HG02642 (cell line): ENCODE measurements at regions not wholly inside any gene's neighbourhood (a gene's known extent, or its start where the extent isn't known, plus 50 kb on each side); places are given as distances from the start of the nearest gene placed in this dataset.
"Not testable (repeated sequence)": the region's sequence is repeated elsewhere in the genome, so short reads cannot be mapped to it uniquely, and the experiment has no call there.

Experiments
- ATAC-seq: cut with Tn5 transposase; IDR thresholded peaks from one replicate; pipeline ENCODE4 v1.9.1; 2021; ENCODE audit warnings: mild to moderate bottlenecking; ENCODE audit not compliant: unreplicated experiment, poor library complexity

GRCh38 chr1:60634106-60634505, 448.3 kb upstream of the NFIA start:
- no peak for ATAC-seq

GRCh38 chr1:60622486-60622885, 459.9 kb upstream of the NFIA start:
- no peak for ATAC-seq

GRCh38 chr1:60621368-60621851, 461.0 kb upstream of the NFIA start:
- no peak for ATAC-seq

- ATAC-seq, result no peak
Measured at GRCh38 chr1:60620087-60620486, 462.3 kb upstream of the NFIA start.

GRCh38 chr1:60619581-60619980, 462.8 kb upstream of the NFIA start:
- ATAC-seq, result no peak

GRCh38 chr1:60615666-60616065, 466.7 kb upstream of the NFIA start:
- no peak for ATAC-seq

GRCh38 chr1:60612790-60613189, 469.6 kb upstream of the NFIA start:
- no peak for ATAC-seq

GRCh38 chr1:60606921-60607320, 475.4 kb upstream of the NFIA start:
- not testable (repeated sequence) for ATAC-seq

- ATAC-seq, result no peak
Measured at GRCh38 chr1:60600532-60600931, 481.8 kb upstream of the NFIA start.

- ATAC-seq, result no peak
Measured at GRCh38 chr1:60599574-60599973, 482.8 kb upstream of the NFIA start.

GRCh38 chr1:60598041-60598910, 484.1 kb upstream of the NFIA start:
- ATAC-seq, result no peak

GRCh38 chr1:60596791-60597750, 485.3 kb upstream of the NFIA start:
- no peak for ATAC-seq

- ATAC-seq, result no peak
Measured at GRCh38 chr1:60591583-60591982, 490.8 kb upstream of the NFIA start.

- no peak for ATAC-seq
Measured at GRCh38 chr1:60589916-60590315, 492.4 kb upstream of the NFIA start.

- no peak for ATAC-seq
Measured at GRCh38 chr1:60589046-60589748, 493.2 kb upstream of the NFIA start.

- ATAC-seq, result no peak
Measured at GRCh38 chr1:60584371-60584770, 498.0 kb upstream of the NFIA start.

GRCh38 chr1:60583696-60584095, 498.7 kb upstream of the NFIA start:
- ATAC-seq, result no peak

- no peak for ATAC-seq
Measured at GRCh38 chr1:60581455-60582220, 500.7 kb upstream of the NFIA start.

- no peak for ATAC-seq
Measured at GRCh38 chr1:60577029-60577428, 503.5 kb upstream of the C1orf87 start.
